Gastrocnemius medialis (tissue), 4 donors: ENCODE measurements at regions not wholly inside any gene's neighbourhood (a gene's known extent, or its start where the extent isn't known, plus 50 kb on each side); places are given as distances from the start of the nearest gene placed in this dataset.
"Not testable (repeated sequence)": the region's sequence is repeated elsewhere in the genome, so short reads cannot be mapped to it uniquely, and the experiment has no call there.

Experiments used
- ATAC-seq, 2 donors: fragments of 150-250 bp; one replicate each; pipeline ENCODE4 v1.9.1; 2016
- DNase-seq, 2 donors: peaks; one replicate each; pipeline ENCODE4 v3.0.0-alpha.2; 2019
- H3K27ac ChIP-seq, 4 donors: fragments of 200-600 bp; sonication (generic); 1 replicate in 1 of 4; 2 replicates in 3 of 4; pipeline ENCODE4 v1.5.1; 2016 to 2018; ENCODE audit warnings: mild to moderate bottlenecking in 2 of 4, moderate library complexity in 1 of 4
- H3K27me3 ChIP-seq, 3 donors: fragments of 200-600 bp; sonication (generic) in 2 of 3; 1 replicate in 1 of 3; 2 replicates in 2 of 3; pipeline versions ENCODE4 v1.5.1 to v1.6.0; 2016 to 2019; ENCODE audit warnings: mild to moderate bottlenecking in 1 of 3, moderate library complexity in 1 of 3
- H3K36me3 ChIP-seq, 2 donors: fragments of 200-600 bp; sonication (generic) in 1 of 2; one replicate each; pipeline ENCODE4 v1.5.1; 2017 to 2018
- H3K4me1 ChIP-seq, 2 donors: fragments of 200-600 bp; sonication (generic) in 1 of 2; one replicate each; pipeline ENCODE4 v1.5.1; 2016 to 2017; ENCODE audit warnings: mild to moderate bottlenecking in 2 of 2
- H3K4me3 ChIP-seq, 4 donors: fragments of 200-600 bp; sonication (generic) in 3 of 4; 1 replicate in 1 of 4; 2 replicates in 3 of 4; pipeline ENCODE4 v1.5.1; 2016 to 2019; ENCODE audit warnings: mild to moderate bottlenecking in 2 of 4
- H3K9me3 ChIP-seq, 3 donors: fragments of 200-600 bp; sonication (generic) in 2 of 3; 1 replicate in 1 of 3; 2 replicates in 2 of 3; pipeline ENCODE4 v1.5.1; 2016 to 2019
- POLR2A ChIP-seq, 2 donors: fragments of 450-650 bp; IDR thresholded peaks; one replicate each; pipeline ENCODE4 v1.6.1; 2017; ENCODE audit warnings: antibody characterized with exemption in 2 of 2, mild to moderate bottlenecking in 2 of 2, moderate library complexity in 2 of 2
- in situ Hi-C, 4 donors: fragments of 200-750 bp; cut with MboI; loops; one replicate each; pipeline versions ENCODE4 v1.15.0 to v1.8.0; 2017; ENCODE audit warnings: low sequenced_read_pairs in 4 of 4
- intact Hi-C: fragments of 100-400 bp; cut with DNase I; formaldehyde crosslinking; loops from one replicate; pipeline ENCODE4 v1.15.1; 2023; ENCODE audit warnings: low total_unique reads
- TF ChIP-seq, protein P1 (sequence below), 5 experiments: fragments of 450-650 bp in 3 of 5; fragments of 200-600 bp in 2 of 5; sonication (generic) in 2 of 5; IDR thresholded peaks in 4 of 5; conservative IDR thresholded peaks in 1 of 5; 1 replicate in 4 of 5; 2 replicates in 1 of 5; pipeline ENCODE4 v1.5.1; 2016 to 2019; ENCODE audit warnings: antibody characterized with exemption in 5 of 5, mild to moderate bottlenecking in 3 of 5, moderate library complexity in 3 of 5

DNA sequence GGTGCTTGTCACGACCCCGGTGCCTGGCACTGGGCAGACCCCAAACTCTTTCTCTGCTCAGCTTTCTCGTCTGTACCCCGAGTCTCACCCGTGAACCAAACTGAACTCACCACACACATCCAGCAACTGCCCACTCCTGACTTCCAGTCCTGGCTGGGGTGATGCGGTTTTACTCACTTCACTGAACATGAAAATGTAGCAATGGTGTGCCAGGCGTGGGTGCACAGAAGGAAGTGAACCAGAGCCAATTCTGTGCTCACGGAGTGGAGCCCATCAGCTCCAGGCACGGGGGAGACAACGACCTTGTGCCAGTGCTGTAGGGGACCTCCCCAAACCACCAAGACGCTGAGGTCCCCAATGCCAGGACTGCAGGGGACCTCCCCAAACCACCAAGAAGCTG lies 78.7 kb upstream of the AFDN start:
- intact Hi-C loops (no loop called here), in situ Hi-C loops (no loop called here)
- Histone ChIP-seq H3K27me3 (peaks cover 0 to 10% (median 6%) of the 10 kb centered on the region in 3 donors), H3K36me3 (no peaks in the 10 kb centered on the region), H3K27ac (no peak overlapping the region), H3K4me3 (no peak overlapping the region), H3K9me3 (no peaks in the 10 kb centered on the region), H3K4me1 (peaks cover 7 to 12% of the 10 kb centered on the region in 2 donors)
- DNase-seq = no peak
- TF ChIP-seq, protein P1, sequence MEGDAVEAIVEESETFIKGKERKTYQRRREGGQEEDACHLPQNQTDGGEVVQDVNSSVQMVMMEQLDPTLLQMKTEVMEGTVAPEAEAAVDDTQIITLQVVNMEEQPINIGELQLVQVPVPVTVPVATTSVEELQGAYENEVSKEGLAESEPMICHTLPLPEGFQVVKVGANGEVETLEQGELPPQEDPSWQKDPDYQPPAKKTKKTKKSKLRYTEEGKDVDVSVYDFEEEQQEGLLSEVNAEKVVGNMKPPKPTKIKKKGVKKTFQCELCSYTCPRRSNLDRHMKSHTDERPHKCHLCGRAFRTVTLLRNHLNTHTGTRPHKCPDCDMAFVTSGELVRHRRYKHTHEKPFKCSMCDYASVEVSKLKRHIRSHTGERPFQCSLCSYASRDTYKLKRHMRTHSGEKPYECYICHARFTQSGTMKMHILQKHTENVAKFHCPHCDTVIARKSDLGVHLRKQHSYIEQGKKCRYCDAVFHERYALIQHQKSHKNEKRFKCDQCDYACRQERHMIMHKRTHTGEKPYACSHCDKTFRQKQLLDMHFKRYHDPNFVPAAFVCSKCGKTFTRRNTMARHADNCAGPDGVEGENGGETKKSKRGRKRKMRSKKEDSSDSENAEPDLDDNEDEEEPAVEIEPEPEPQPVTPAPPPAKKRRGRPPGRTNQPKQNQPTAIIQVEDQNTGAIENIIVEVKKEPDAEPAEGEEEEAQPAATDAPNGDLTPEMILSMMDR (IDR thresholded peaks at IDR 0.05 in 4 of 5, conservative IDR thresholded peaks at IDR 0.05 in 1 of 5) = no peak
- no peak for TF ChIP-seq POLR2A (IDR thresholded peaks at IDR 0.05)
- ATAC-seq = no peak

DNA sequence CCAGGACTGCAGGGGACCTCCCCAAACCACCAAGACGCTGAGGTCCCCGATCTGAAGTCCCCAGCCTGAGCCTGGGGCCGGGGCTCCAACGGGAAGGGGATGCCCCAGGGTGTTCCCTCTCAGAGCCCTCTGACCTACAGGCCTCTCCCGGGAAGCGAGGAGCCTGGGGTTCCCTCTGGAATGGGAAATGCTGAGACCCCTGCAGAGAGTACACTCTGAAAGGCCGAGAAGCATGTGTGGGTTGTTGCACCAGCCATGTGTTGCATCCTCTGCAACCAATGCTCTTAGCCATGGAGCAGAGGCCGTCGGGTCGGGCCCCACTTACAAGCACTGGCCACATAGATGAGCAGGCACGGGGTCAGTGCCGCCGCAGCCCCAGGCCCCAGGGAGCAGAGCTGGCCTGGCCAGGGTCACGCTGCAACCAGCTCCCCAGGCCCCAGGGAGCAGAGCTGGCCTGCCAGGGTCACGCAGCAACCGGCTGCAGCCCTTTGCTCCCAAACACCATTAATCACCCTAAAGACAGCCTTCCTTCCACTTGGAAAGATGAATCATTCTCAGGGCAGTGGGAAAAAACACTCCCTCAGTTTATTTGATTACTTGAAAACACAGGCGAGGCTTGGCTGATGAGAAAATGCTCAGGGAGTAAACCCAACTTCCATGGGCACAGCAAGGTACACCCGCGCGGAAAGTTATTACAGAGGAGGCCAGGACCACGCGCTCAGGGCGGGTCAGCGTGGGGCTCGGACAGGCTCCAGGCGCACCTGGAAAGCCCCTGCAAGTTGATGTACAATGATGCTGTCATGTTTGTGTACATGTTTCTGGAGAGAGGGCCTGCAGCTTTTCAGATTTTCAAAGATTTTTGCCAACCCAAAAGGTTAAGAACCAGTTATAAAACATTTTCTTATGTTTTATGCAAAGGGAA lies 78.0 kb upstream of the AFDN start:
- Histone ChIP-seq H3K4me1 (peaks cover 7 to 12% of the 10 kb centered on the region in 2 donors), H3K36me3 (no peaks in the 10 kb centered on the region), H3K27me3 (peaks cover 0 to 8% (median 6%) of the 10 kb centered on the region in 3 donors), H3K9me3 (no peaks in the 10 kb centered on the region), H3K27ac (no peak overlapping the region), H3K4me3 (no peak overlapping the region)
- intact Hi-C loops (no loop called here), in situ Hi-C loops (no loop called here)
- TF ChIP-seq POLR2A (IDR thresholded peaks at IDR 0.05) = no peak
- TF ChIP-seq, protein P1 (IDR thresholded peaks at IDR 0.05 in 4 of 5, conservative IDR thresholded peaks at IDR 0.05 in 1 of 5) = no peak
- no peak for ATAC-seq
- no peak for DNase-seq

DNA sequence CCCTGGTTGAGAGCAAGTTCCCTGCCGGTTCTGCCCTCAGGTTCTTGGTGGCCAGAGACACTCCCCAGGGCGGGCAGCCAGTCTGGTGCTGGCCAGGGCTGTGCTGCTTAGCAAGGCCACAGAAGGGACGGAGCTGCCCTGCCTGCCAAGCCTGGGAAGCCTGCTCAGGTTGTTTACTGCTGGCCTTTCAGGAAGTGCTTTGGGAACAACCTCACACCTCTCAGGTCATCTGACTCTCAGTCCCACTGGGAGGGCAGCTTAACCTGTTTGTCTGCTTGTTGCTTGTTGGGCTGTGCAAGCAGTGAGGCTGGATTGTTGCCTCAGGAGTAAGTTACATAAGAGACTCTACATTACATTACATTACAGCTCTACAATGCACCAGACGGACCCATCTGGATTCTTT lies 75.8 kb upstream of the AFDN start:
- Histone ChIP-seq H3K27me3 (peaks cover 0 to 5% (median 0%) of the 10 kb centered on the region in 3 donors), H3K36me3 (no peaks in the 10 kb centered on the region), H3K4me3 (no peak overlapping the region), H3K9me3 (no peaks in the 10 kb centered on the region), H3K4me1 (peaks cover 7 to 12% of the 10 kb centered on the region in 2 donors), H3K27ac (peak overlapping the region in 2 of 4 donors; percentile 63 to 75)
- no peak for TF ChIP-seq POLR2A (IDR thresholded peaks at IDR 0.05)
- TF ChIP-seq, protein P1 (IDR thresholded peaks at IDR 0.05 in 4 of 5, conservative IDR thresholded peaks at IDR 0.05 in 1 of 5) = no peak
- DNase-seq (peak; percentile 47 to 68), ATAC-seq (peak; percentile 82 to 98)
- intact Hi-C loops = loop anchor here (5.0 kb wide), 1 partner anchor 156 kb away; no protein-coding TSS in a partner anchor
- in situ Hi-C loops = no loop called here

DNA sequence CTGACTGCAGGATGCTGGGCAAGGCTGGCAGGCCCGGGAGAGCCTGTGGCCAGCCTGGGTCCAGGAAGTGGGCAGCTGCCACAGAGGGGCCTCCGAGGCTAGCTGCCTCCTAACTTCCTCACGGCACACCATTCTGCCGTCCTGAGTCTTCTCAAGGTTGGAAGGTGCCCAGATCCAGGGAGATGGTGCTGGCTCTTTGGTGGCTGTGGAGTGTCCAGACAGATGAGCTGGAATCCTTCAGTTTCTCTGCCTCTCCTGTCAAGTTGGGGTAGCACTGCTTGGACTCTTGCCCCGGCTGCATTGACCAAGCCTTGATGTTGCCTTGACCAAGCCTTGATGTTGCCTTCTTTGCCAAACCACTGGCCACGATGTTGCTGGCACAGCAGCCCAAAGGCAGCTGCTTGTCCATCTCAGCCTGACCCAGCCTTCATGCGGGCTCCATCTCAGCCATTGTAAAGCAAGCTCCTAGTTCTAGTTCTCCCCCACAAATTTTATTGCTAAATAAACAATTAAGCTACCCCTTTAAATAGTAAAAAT lies 75.1 kb upstream of the AFDN start:
- TF ChIP-seq, protein P1 (IDR thresholded peaks at IDR 0.05 in 4 of 5, conservative IDR thresholded peaks at IDR 0.05 in 1 of 5) = no peak
- TF ChIP-seq POLR2A (IDR thresholded peaks at IDR 0.05) = no peak
- in situ Hi-C loops (no loop called here), intact Hi-C loops (loop anchor here (5.0 kb wide), 1 partner anchor 156 kb away; no protein-coding TSS in a partner anchor)
- no peaks in the 10 kb centered on the region for H3K36me3 ChIP-seq
- H3K27me3 ChIP-seq = no peaks in the 10 kb centered on the region
- H3K4me1 ChIP-seq = peaks cover 7 to 12% of the 10 kb centered on the region in 2 donors
- ATAC-seq (no peak), DNase-seq (no peak)
- no peaks in the 10 kb centered on the region for H3K9me3 ChIP-seq
- H3K4me3 ChIP-seq = no peak overlapping the region
- peak overlapping the region in 1 of 4 donors; percentile 75 for H3K27ac ChIP-seq

DNA sequence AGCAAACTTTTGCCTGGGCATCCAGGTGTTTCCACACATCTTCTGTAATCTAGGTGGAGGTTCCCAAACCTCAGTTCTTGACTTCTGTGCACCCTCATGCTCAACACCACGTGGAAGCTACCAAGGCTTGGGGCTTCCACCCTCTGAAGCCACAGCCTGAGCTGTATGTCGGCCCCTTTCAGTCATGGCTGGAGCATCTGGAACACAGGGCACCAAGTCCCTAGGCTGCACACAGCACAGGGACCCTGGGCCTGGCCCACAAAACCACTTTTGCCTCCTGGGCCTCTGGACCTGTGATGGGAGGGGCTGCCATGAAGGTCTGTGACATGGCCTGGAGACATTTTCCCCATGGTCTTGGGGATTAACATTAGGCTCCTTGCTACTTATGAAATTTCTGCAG lies 73.4 kb upstream of the AFDN start:
- in situ Hi-C loops, H3K4me3 ChIP-seq, H3K9me3 ChIP-seq, H3K36me3 ChIP-seq, DNase-seq, H3K27ac ChIP-seq, H3K27me3 ChIP-seq, ATAC-seq: not testable (repeated sequence)
- intact Hi-C loops = loop anchor here (5.0 kb wide), 1 partner anchor 154 kb away; no protein-coding TSS in a partner anchor
- peaks cover 7 to 12% of the 10 kb centered on the region in 2 donors for H3K4me1 ChIP-seq
